ENCODE measurements at regions not wholly inside any gene's neighbourhood (a gene's known extent, or its start where the extent isn't known, plus 50 kb on each side); places are given as distances from the start of the nearest gene placed in this dataset.
"Not testable (repeated sequence)": the region's sequence is repeated elsewhere in the genome, so short reads cannot be mapped to it uniquely, and the experiment has no call there.

DNA sequence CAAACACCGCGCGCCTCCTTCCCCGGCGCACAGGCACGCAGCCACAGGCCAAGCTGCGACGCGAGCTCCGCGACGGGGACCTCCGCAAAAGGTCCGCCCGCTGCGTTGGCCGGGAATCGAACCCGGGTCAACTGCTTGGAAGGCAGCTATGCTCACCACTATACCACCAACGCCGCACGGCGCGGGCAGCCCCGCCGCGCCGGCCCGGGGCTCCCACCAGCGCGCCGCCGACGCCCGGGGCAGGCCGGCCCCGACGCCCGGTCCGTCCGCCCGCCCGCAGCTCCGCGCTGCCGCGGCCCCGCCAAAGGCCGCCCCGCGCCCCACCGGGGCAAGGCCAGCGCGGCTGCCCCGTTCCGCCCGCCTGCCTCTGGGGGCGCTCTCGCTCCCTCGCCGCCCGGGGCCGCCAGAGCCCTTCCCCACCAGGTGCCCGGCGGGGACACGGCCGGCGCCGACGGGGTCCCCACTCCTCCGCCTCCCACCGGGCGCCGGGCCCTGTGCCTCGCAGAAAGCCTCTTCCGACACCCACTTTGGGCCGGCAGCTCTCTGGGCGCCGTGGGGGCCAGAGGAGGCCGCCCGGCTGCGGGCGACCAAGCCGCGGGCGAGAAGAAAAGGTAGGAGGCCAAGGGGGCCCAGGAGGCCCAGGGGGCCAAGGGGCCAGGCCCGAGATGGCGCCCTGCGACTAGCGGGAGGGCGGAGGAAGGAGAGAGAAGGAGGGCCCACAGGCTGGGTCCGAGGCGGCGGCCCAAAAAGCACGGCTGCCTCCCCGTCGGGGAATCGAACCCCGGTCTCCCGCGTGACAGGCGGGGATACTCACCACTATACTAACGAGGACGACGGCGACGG lies 50.2 kb upstream of the FCGR2A start:
- H3K36me3 ChIP-seq; DNase-seq; H3K4me1 ChIP-seq; H3K27me3 ChIP-seq (ENCODE audit: low read depth); H3K9me3 ChIP-seq; H3K4me3 ChIP-seq; H3K27ac ChIP-seq; intact Hi-C loops (cut with DNase I): not testable (repeated sequence)
- ATAC-seq = peak; percentile 1 to 54

GRCh38 chr1:161453950-161454864 lies 51.0 kb upstream of the FCGR2A start:
- H3K27me3 ChIP-seq (ENCODE audit: low read depth); H3K9me3 ChIP-seq; H3K36me3 ChIP-seq; H3K4me1 ChIP-seq; intact Hi-C loops (cut with DNase I); H3K27ac ChIP-seq; H3K4me3 ChIP-seq: not testable (repeated sequence)
- peak; percentile 60 to 81 for ATAC-seq
- DNase-seq = peak; percentile 77

DNA sequence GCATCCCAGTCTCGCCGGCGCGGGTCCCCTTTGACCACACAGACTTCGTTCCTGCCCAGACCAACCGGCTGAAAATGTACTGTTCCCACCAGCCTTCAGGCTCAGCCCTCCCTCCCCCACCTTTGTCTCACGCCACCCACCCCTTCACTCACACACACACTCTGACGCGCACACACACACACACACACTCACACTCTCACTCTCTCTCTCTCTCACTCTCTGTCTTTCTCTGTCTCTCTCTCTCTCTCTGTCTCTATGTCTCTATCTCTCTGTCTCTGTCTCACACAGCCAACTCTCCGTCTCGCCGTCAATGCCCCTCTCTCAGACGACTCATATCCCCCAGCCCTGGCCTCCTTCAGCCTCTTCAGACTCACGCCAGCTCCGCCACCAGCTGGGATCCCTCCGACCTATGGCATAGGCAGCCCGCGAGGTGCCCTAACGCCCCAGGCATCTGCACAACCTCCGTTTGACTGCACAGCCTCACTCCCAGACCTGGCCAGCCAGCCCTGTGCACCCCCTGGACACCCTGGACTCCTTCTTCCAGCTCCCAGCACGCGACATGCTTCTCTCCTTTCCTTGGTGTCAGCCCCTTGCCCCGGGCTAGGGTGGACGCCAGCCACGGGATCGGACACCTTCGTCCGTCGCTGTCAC lies 53.4 kb upstream of the FCGR2A start:
- H3K4me3 ChIP-seq; intact Hi-C loops (cut with DNase I); H3K27ac ChIP-seq; DNase-seq; H3K9me3 ChIP-seq; H3K27me3 ChIP-seq (ENCODE audit: low read depth); H3K36me3 ChIP-seq; H3K4me1 ChIP-seq: not testable (repeated sequence)
- ATAC-seq = peak in 1 of 2 donors; percentile 10

DNA sequence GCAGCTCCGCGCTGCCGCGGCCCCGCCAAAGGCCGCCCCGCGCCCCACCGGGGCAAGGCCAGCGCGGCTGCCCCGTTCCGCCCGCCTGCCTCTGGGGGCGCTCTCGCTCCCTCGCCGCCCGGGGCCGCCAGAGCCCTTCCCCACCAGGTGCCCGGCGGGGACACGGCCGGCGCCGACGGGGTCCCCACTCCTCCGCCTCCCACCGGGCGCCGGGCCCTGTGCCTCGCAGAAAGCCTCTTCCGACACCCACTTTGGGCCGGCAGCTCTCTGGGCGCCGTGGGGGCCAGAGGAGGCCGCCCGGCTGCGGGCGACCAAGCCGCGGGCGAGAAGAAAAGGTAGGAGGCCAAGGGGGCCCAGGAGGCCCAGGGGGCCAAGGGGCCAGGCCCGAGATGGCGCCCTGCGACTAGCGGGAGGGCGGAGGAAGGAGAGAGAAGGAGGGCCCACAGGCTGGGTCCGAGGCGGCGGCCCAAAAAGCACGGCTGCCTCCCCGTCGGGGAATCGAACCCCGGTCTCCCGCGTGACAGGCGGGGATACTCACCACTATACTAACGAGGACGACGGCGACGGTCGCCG lies 57.4 kb upstream of the FCGR2A start:
- H3K4me1 ChIP-seq; H3K27me3 ChIP-seq (ENCODE audit: low read depth); H3K36me3 ChIP-seq; intact Hi-C loops (cut with DNase I); H3K9me3 ChIP-seq; H3K27ac ChIP-seq; H3K4me3 ChIP-seq; DNase-seq: not testable (repeated sequence)
- peak; percentile 0 to 2 for ATAC-seq

GRCh38 chr1:161447040-161447759 lies 58.1 kb upstream of the FCGR2A start:
- H3K36me3 ChIP-seq; H3K4me1 ChIP-seq; DNase-seq; H3K27me3 ChIP-seq (ENCODE audit: low read depth); H3K9me3 ChIP-seq; H3K4me3 ChIP-seq; intact Hi-C loops (cut with DNase I); H3K27ac ChIP-seq: not testable (repeated sequence)
- peak; percentile 35 to 73 for ATAC-seq

- H3K4me3 ChIP-seq; intact Hi-C loops (cut with DNase I); H3K4me1 ChIP-seq; H3K36me3 ChIP-seq; H3K9me3 ChIP-seq; H3K27me3 ChIP-seq (ENCODE audit: low read depth); H3K27ac ChIP-seq: not testable (repeated sequence)
- ATAC-seq = peak; percentile 18 to 60
- DNase-seq = peak; percentile 76
Observed at GRCh38 chr1:161444725-161445124, 60.5 kb upstream of the FCGR2A start.

- H3K9me3 ChIP-seq; H3K27me3 ChIP-seq (ENCODE audit: low read depth); intact Hi-C loops (cut with DNase I); H3K27ac ChIP-seq; DNase-seq; H3K36me3 ChIP-seq; H3K4me3 ChIP-seq; H3K4me1 ChIP-seq; ATAC-seq: not testable (repeated sequence)
Observed at GRCh38 chr1:161444255-161444654, 61.0 kb upstream of the FCGR2A start.

- TF ChIP-seq, protein P1, sequence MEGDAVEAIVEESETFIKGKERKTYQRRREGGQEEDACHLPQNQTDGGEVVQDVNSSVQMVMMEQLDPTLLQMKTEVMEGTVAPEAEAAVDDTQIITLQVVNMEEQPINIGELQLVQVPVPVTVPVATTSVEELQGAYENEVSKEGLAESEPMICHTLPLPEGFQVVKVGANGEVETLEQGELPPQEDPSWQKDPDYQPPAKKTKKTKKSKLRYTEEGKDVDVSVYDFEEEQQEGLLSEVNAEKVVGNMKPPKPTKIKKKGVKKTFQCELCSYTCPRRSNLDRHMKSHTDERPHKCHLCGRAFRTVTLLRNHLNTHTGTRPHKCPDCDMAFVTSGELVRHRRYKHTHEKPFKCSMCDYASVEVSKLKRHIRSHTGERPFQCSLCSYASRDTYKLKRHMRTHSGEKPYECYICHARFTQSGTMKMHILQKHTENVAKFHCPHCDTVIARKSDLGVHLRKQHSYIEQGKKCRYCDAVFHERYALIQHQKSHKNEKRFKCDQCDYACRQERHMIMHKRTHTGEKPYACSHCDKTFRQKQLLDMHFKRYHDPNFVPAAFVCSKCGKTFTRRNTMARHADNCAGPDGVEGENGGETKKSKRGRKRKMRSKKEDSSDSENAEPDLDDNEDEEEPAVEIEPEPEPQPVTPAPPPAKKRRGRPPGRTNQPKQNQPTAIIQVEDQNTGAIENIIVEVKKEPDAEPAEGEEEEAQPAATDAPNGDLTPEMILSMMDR (IDR thresholded peaks at IDR 0.05) = peak; percentile 64
- Histone ChIP-seq H3K36me3 (no peaks in the 10 kb centered on the region), H3K4me1 (peaks cover 6% of the 10 kb centered on the region), H3K27me3 (ENCODE audit: low read depth) (peaks cover 4% of the 10 kb centered on the region), H3K27ac (peak overlapping the region; percentile 87), H3K9me3 (no peaks in the 10 kb centered on the region), H3K4me3 (peak overlapping the region; percentile 82)
- peak; percentile 64 to 77 for ATAC-seq
- DNase-seq = peak; percentile 81
- intact Hi-C loops (cut with DNase I) = no loop called here
Observed at GRCh38 chr1:161440312-161440894, 64.9 kb upstream of the FCGR2A start.
